ENCODE measurements at regions not wholly inside any gene's neighbourhood (a gene's known extent, or its start where the extent isn't known, plus 50 kb on each side); places are given as distances from the start of the nearest gene placed in this dataset.

GRCh38 chr11:113553235-113553634, 78.0 kb upstream of the DRD2 start:
- no peak for DNase-seq

- DNase-seq = no peak
These were observed 77.1 kb upstream of the DRD2 start for GRCh38 chr11:113552271-113552670.

DNA sequence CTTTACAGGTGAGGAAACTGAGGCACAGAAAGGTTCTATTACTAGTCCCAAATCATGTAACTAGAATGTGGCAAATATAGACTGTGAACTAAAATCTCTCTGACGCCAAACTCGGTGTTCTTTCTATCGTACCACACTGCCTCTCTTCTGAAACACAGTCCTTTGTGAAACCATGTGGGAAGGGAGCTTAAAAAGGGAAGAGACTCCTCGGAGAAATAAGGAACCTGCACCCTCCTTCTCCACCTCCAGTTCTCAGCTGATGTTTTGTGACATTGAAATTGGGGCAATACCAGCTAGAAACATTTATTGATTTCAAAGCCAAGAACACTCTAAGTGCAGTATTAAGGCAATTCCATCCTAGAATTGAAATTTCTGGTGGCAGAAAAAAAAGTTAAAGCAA, 76.4 kb upstream of the DRD2 start:
- no peak for DNase-seq

DNA sequence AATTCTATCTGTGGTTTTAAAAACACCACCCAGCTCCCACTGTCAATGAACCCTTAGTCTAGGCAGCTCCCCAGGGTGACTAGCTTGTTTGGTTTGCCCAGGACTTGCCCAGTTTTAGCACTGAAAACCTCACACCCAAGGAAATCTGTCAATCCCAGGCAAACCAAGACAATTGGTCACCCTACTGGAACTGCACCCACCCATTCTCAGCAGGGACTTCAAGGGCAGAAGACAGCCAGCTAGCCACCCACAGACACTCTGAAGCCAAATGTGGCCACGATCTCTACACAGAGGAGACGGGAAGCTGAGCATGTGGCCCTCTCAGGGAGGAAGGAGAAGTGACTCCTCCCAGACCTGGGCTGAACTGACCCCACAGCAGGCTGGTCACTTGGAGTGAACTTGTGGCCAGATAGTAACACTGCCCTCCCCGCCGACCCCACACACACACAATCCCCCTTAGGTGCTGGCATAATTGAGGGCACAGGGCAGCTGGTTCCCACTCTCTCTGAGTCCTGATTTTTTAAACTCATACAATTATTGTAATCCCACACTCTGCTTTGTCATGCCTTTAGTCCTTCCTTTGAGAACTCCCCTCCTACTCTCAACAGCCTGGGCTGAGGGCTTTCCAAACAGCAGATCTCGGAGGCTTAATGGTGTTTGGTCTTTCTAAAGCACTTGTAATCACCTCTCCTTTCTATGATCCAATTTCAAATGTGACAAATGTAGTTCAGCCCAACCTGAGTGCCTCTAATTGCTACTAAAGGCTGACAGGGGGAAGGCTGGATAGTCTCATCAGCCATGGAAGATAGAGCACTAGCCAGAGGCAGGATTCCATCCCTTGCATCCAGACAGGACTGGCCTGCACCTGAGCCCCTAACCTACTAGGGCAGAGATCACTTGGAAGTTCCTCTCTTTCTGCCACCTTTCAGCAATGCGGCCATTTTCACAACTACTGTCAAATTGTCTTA, 74.7 kb upstream of the DRD2 start:
- DNase-seq = peak; percentile 47 to 94 (median 90)

DNA sequence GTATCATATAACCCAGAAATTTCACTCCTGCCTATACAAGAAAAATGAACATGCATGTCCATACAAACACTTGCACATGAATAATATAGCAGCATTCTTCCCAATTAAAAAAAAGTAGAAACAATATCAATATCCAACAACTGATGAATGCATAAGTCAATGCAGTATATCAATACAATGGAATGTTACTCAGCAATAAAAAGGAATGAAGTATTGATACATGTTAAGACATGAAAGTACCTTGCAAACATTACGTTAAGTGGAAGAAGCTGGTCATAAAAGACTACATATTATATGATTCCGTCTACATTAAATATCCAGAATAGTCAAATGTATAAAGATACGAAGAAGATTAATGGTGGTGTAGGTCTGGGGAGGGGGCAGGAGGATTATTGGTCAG, 73.9 kb upstream of the DRD2 start:
- no peak for DNase-seq

DNA sequence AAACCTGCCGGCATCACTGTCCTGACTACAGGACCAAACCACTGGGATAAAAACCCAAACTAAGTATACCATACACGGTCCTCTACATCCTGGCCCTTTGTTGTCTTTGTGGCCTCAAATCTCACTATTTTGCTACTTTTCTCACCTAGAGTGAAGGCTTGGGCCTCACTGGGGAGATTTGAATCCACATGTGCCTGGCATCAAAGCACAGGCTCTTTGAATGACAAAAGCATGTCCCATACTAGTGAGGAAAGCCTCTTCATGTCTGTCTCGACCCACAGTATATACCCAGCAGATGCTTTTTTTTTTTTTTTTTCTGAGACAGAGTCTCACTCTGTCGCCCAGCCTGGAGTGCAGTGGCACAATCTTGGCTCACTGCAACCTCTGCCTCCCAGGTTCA, 72.5 kb upstream of the DRD2 start:
- DNase-seq = no peak

GRCh38 chr11:113546757-113547507, 71.7 kb upstream of the DRD2 start:
- no peak for DNase-seq

- DNase-seq = no peak
These were observed 67.2 kb upstream of the DRD2 start for GRCh38 chr11:113542420-113542819.

GRCh38 chr11:113540416-113541330, 65.5 kb upstream of the DRD2 start:
- peak in 2 of 3 experiments; percentile 19 to 58 for DNase-seq

- peak; percentile 51 to 90 (median 66) for DNase-seq
These were observed 63.5 kb upstream of the DRD2 start for GRCh38 chr11:113538451-113539412.

DNA sequence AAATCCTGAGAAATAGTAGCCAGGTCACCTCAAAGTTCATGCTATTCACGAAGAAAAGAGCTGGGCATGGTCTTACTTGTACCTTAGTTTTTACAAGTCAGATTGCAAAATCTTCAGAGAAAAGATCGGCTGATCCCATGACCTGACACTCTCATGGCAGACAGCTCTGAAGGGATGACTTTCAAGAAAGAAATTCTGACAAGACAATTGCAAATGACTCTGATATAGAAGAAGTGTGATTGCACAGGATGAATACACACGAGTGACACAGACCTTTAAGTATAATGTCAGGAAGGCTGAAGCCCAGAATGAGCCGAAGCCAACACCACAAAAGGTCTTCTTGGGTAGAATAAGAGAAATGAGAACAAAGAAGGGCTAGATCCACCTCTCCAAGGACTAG, 59.4 kb upstream of the DRD2 start:
- DNase-seq = no peak

DNA sequence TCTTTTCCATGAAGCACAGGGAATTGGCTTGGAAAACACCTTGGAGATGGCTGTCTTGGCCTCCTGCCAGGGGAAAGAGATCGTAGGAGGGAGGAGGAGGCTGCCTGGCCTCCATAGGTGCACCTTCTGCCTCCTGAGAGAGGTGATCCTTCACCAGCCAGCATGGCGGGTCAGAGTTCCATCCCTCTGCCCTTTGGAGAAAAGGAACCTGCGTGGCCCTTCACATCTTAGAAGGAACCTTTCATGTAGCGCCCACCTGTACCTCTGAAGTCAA, 58.2 kb upstream of the DRD2 start:
- DNase-seq = peak in 1 of 3 experiments; percentile 65

DNA sequence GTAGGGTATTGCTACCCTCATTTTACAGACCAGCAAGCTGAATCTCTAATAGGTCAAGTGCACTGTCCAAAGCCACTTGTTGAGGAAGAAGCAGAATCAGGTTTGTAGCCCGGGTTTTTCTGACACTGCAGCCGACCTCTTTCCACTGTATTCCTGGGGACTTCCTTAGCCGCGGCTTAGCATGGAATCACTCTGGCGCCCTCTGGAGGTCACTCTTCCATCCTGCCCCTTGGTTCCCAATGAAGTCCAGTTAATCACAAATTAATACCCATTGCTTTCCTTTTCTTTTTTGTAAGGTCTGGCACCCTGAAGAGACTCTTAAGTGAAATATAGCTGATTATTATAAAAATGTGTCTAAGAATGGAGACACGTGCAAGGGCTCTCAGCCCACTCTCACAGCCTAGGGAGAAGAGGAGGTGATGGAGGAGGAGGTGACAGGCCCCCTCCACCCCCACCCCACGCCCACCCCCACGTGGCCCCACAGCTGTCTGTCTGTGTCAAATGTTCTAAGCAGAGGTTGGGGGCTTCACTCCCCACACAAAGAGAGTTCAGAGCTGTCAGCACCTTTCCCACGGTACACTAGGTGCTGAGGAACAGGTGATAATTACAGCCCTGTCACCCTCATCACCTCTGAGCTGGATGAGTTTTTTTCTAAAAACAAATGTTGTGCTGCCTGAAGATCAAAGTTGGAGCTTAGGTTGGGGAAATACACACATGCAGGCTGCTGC, 57.7 kb upstream of the DRD2 start:
- peak; percentile 72 to 91 (median 80) for DNase-seq

GRCh38 chr11:113531575-113532451, 56.6 kb upstream of the DRD2 start:
- DNase-seq = no peak

DNA sequence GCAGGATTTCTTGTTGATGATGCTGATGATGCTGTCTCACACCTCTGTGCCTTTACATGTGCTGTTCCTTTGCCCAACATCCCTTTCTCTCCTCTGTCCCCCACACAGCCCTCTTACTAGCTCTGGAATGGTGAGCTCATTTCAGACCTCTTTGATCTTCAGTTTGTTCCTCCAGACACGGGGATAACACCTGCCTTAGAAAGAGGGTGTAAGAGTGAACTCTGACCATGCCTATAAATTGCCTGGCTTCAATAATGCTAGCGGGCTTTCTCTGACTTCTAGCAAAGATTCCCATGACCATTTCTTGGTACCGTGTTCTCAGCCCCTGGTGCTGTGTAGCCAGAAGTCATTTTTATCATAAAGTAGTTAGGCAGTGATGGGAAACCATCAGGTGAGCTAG, 55.9 kb upstream of the DRD2 start:
- no peak for DNase-seq

DNA sequence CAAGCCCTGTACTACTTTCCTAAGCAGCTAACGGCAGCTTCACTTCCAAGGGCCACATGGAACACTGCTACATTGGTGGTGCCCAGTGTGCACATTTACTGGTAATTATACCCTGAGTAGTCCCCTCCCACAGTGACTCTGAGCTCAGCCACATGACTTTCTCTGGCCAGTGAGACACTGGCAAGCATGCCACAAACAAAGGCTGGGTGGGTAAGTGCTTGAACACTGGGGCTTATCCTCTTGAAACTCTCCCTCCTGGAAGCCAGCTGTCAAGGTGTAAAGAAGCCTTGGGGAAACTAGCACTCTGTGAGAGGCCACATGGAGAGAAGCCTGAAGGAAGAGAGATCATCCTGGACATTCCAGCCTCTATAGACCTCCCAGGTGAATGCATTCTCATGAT, 54.4 kb upstream of the DRD2 start:
- no peak for DNase-seq

- DNase-seq = no peak
These were observed 53.8 kb upstream of the DRD2 start for GRCh38 chr11:113528982-113529381.

- no peak for DNase-seq
These were observed 51.3 kb upstream of the DRD2 start for GRCh38 chr11:113526521-113526920.

All from NCI-H1417 (cell line).